ENCODE measurements at regions not wholly inside any gene's neighbourhood (a gene's known extent, or its start where the extent isn't known, plus 50 kb on each side); places are given as distances from the start of the nearest gene placed in this dataset.

DNA sequence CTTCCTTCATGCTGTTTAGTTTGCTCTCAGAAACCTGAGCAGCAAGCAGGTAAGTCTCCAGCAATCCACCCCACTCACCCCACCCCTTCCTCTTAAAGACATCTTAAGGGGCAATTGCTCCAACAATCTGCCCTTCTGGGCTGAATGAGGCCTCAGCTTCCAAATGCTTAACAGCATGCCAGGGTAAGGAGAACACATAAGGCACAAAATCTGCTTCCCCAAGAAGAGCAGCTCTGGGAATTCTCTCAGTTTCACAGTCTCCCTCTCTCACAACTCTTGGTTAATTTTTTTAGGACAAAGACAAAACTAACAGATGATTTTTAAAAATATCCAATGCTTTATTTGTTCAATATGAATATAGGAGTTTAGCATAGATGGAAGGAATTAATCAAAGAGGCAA lies 288.9 kb upstream of the CCDC196 start:
- intact Hi-C loops (cut with DNase I): no loop called here
- H3K9me3 ChIP-seq: no peaks in the 10 kb centered on the region
- DNase-seq (no peak), ATAC-seq (no peak)
- TF ChIP-seq, protein P1, sequence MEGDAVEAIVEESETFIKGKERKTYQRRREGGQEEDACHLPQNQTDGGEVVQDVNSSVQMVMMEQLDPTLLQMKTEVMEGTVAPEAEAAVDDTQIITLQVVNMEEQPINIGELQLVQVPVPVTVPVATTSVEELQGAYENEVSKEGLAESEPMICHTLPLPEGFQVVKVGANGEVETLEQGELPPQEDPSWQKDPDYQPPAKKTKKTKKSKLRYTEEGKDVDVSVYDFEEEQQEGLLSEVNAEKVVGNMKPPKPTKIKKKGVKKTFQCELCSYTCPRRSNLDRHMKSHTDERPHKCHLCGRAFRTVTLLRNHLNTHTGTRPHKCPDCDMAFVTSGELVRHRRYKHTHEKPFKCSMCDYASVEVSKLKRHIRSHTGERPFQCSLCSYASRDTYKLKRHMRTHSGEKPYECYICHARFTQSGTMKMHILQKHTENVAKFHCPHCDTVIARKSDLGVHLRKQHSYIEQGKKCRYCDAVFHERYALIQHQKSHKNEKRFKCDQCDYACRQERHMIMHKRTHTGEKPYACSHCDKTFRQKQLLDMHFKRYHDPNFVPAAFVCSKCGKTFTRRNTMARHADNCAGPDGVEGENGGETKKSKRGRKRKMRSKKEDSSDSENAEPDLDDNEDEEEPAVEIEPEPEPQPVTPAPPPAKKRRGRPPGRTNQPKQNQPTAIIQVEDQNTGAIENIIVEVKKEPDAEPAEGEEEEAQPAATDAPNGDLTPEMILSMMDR (IDR thresholded peaks at IDR 0.05): no peak
- no peak for TF ChIP-seq POLR2A (IDR thresholded peaks at IDR 0.05)
- H3K4me3 ChIP-seq: no peak overlapping the region
- H3K27me3 ChIP-seq: no peaks in the 10 kb centered on the region
- H3K4me1 ChIP-seq: no peaks in the 10 kb centered on the region
- H3K36me3 ChIP-seq: no peaks in the 10 kb centered on the region
- H3K27ac ChIP-seq: no peak overlapping the region

DNA sequence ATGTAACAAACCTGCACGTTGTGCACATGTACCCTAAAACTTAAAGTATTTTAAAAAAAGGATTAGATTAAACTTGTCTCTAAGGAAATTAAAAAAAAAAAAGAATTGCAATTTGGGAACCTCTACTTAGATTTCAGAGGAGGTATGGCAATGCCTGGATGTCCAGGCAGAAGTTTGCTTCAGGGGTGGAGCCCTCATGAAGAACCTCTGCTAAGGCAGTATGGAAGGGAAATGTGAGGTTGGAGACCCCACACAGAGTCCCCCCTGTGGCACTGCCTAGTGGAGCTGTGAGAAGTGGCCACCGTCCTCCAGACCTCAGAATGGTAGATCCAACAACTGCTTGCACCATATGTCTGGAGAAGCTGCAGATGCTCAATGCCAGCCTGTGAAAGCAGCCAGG lies 279.6 kb upstream of the CCDC196 start:
- no peak for DNase-seq
- 70 to 78% (median 74%) methylated on average over 2 of the region's 2 CpGs for WGBS, 4 donors
- H3K36me3 ChIP-seq: no peaks in the 10 kb centered on the region
- H3K27me3 ChIP-seq: no peaks in the 10 kb centered on the region
- TF ChIP-seq POLR2A (IDR thresholded peaks at IDR 0.05): no peak
- TF ChIP-seq, protein P1 (IDR thresholded peaks at IDR 0.05): no peak
- no peaks in the 10 kb centered on the region for H3K4me1 ChIP-seq
- no peak overlapping the region for H3K27ac ChIP-seq
- no peak overlapping the region for H3K4me3 ChIP-seq
- peaks cover 0 to 29% (median 10%) of the 10 kb centered on the region in 12 donors for H3K9me3 ChIP-seq
- intact Hi-C loops (cut with DNase I): no loop called here
- no peak for ATAC-seq

DNA sequence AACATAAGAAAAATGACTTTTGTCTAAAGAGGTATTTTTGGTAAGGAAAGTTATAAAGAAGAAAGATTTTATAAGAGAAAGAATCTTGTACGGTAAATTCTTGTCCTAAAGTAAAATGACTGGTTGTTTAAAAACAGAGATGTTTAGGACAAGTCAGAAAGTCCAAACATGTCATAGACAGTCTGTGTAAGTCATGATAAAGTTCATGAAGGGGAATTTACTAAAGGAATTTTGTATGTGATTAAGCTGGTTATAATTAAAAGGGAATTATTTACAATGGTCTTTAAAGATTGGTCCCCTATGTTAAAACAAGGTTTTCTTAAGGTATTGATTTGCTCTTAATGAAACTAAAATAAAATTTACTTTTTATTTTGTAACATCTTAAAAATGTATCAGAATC lies 269.4 kb upstream of the CCDC196 start:
- H3K27me3 ChIP-seq: no peaks in the 10 kb centered on the region
- no peaks in the 10 kb centered on the region for H3K4me1 ChIP-seq
- no peak for DNase-seq
- H3K9me3 ChIP-seq: peaks cover 0 to 16% (median 0%) of the 10 kb centered on the region in 12 donors
- intact Hi-C loops (cut with DNase I): no loop called here
- no peak for TF ChIP-seq POLR2A (IDR thresholded peaks at IDR 0.05)
- TF ChIP-seq, protein P1 (IDR thresholded peaks at IDR 0.05): no peak
- no peak overlapping the region for H3K4me3 ChIP-seq
- no peaks in the 10 kb centered on the region for H3K36me3 ChIP-seq
- no peak overlapping the region for H3K27ac ChIP-seq
- no peak for ATAC-seq
- WGBS, 4 donors: 44 to 87% (median 81%) methylated on average over 1 of the region's 1 CpG

DNA sequence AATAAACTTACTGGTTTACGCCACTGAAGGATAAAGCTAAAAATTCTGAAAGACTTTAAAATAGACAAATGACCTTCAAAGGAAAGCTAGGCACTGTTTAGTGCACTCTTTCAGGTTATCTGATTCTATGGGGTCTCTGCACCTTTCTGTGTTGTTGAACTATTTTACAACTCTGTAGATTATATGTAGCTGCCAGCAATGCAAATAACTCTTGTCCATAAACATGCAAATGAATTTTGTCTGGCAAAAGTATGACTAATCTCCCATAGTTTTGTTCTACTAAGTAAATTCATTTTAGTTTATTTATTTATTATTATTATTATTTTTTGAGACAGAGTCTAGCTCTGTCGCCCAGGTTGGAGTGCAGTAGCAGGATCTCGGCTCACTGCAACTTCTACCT lies 266.3 kb upstream of the CCDC196 start:
- DNase-seq: no peak
- H3K36me3 ChIP-seq: no peaks in the 10 kb centered on the region
- no peak overlapping the region for H3K4me3 ChIP-seq
- no peaks in the 10 kb centered on the region for H3K4me1 ChIP-seq
- peaks cover 0 to 16% (median 0%) of the 10 kb centered on the region in 12 donors for H3K9me3 ChIP-seq
- intact Hi-C loops (cut with DNase I): no loop called here
- 81 to 91% (median 89%) methylated on average over 3 of the region's 3 CpGs for WGBS, 4 donors
- ATAC-seq: no peak
- H3K27me3 ChIP-seq: no peaks in the 10 kb centered on the region
- no peak overlapping the region for H3K27ac ChIP-seq
- TF ChIP-seq, protein P1 (IDR thresholded peaks at IDR 0.05): no peak
- TF ChIP-seq POLR2A (IDR thresholded peaks at IDR 0.05): no peak
